Esophagus muscularis mucosa (tissue), 4 donors: ENCODE measurements at regions not wholly inside any gene's neighbourhood (a gene's known extent, or its start where the extent isn't known, plus 50 kb on each side); places are given as distances from the start of the nearest gene placed in this dataset.

Experiments
- DNase-seq: peaks from one replicate; pipeline ENCODE4 v3.0.0-alpha.2; 2017; ENCODE audit errors: extremely low spot score
- H3K27ac ChIP-seq, 4 donors: fragments of 200-600 bp; sonication (generic); replicated peaks in 1 of 4; 1 replicate in 3 of 4; 2 replicates in 1 of 4; pipeline ENCODE4 v1.5.1; 2016 to 2019; ENCODE audit warnings: mild to moderate bottlenecking in 1 of 4
- H3K27me3 ChIP-seq, 4 donors: fragments of 200-600 bp; sonication (generic); one replicate each; pipeline versions ENCODE4 v1.5.1 to v1.6.0; 2016 to 2019
- H3K36me3 ChIP-seq, 4 donors: fragments of 200-600 bp; sonication (generic); one replicate each; pipeline ENCODE4 v1.5.1; 2016 to 2019
- H3K4me1 ChIP-seq, 4 donors: fragments of 200-600 bp; sonication (generic); one replicate each; pipeline ENCODE4 v1.5.1; 2016 to 2019
- H3K4me3 ChIP-seq, 4 donors: fragments of 200-600 bp; sonication (generic); 1 replicate in 2 of 4; 2 replicates in 2 of 4; pipeline ENCODE4 v1.5.1; 2016 to 2019; ENCODE audit warnings: mild to moderate bottlenecking in 4 of 4, moderate library complexity in 1 of 4
- H3K9me3 ChIP-seq, 4 donors: fragments of 200-600 bp; sonication (generic); 1 replicate in 3 of 4; 2 replicates in 1 of 4; pipeline ENCODE4 v1.5.1; 2016 to 2019
- CTCF ChIP-seq, 3 experiments: fragments of 200-600 bp in 2 of 3; fragments of 450-650 bp in 1 of 3; sonication (generic) in 2 of 3; IDR thresholded peaks; one replicate each; pipeline ENCODE4 v1.5.1; 2017 to 2019; ENCODE audit warnings: antibody characterized with exemption in 3 of 3, mild to moderate bottlenecking in 2 of 3, moderate library complexity in 1 of 3
- EP300 ChIP-seq: sonication (generic); formaldehyde crosslinking; IDR thresholded peaks from one replicate; pipeline ENCODE4 v1.6.1; 2017; ENCODE audit warnings: antibody characterized with exemption
- POLR2A ChIP-seq: fragments of 450-650 bp; IDR thresholded peaks from one replicate; pipeline ENCODE4 v1.6.1; 2017; ENCODE audit warnings: antibody characterized with exemption, moderate library complexity, mild to moderate bottlenecking, low read depth
- POLR2AphosphoS5 ChIP-seq, 2 donors: sonication (generic); formaldehyde crosslinking; IDR thresholded peaks; one replicate each; pipeline ENCODE4 v1.6.1; 2017; ENCODE audit warnings: antibody characterized with exemption in 2 of 2
- WGBS: methylation state at CpG from one replicate; pipeline ENCODE4 v1.1.5; 2018; 5-methylcytosine and 5-hydroxymethylcytosine counted together
- intact Hi-C: fragments of 100-400 bp; cut with DNase I; formaldehyde crosslinking; loops from one replicate; pipeline ENCODE4 v1.15.1; 2023

- DNase-seq = no peak
- Histone ChIP-seq H3K4me1 (no peaks in the 10 kb centered on the region), H3K36me3 (no peaks in the 10 kb centered on the region), H3K27ac (no peak overlapping the region), H3K9me3 (no peaks in the 10 kb centered on the region), H3K27me3 (peaks cover 0 to 6% (median 0%) of the 10 kb centered on the region in 4 donors), H3K4me3 (no peak overlapping the region)
- intact Hi-C loops = no loop called here
- TF ChIP-seq POLR2AphosphoS5 (IDR thresholded peaks at IDR 0.05) (no peak), POLR2A (no peak), CTCF (IDR thresholded peaks at IDR 0.05) (no peak), EP300 (no peak)
- 97% methylated on average over 4 of the region's 4 CpGs for WGBS
Measured at GRCh38 chr2:122216901-122217300, 461.4 kb downstream of the TSN start.

GRCh38 chr2:122218596-122218995 lies 463.1 kb downstream of the TSN start:
- no peak overlapping the region for H3K4me3 ChIP-seq
- intact Hi-C loops = no loop called here
- no peaks in the 10 kb centered on the region for H3K36me3 ChIP-seq
- no peaks in the 10 kb centered on the region for H3K9me3 ChIP-seq
- no peak for DNase-seq
- no peak for TF ChIP-seq CTCF (IDR thresholded peaks at IDR 0.05)
- TF ChIP-seq POLR2A = no peak
- TF ChIP-seq POLR2AphosphoS5 (IDR thresholded peaks at IDR 0.05) = no peak
- no peak for TF ChIP-seq EP300
- WGBS = 73% methylated on average over 8 of the region's 8 CpGs
- H3K27ac ChIP-seq = no peak overlapping the region
- H3K27me3 ChIP-seq = peaks cover 0 to 7% (median 0%) of the 10 kb centered on the region in 4 donors
- no peaks in the 10 kb centered on the region for H3K4me1 ChIP-seq

DNA sequence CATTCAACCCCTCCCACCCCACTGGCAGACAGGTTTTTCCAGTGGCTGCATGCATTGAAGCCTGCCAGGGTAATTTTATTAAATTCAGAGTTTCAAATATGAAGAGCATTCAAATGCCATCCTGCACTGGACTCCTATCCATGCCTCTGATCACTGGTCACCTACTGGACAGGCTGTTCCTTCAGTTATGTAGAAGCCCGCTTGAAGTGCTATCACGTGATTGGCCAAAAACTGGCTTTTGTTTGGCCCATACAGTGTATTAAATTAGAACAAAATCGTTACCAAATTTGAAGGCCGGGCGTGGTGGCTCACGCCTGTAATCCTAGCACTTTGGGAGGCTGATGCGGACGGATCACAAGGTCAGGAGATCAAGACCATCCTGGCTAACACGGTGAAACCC lies 464.1 kb downstream of the TSN start:
- H3K4me1 ChIP-seq = no peaks in the 10 kb centered on the region
- intact Hi-C loops = no loop called here
- no peak overlapping the region for H3K4me3 ChIP-seq
- no peaks in the 10 kb centered on the region for H3K9me3 ChIP-seq
- DNase-seq = no peak
- H3K27ac ChIP-seq = no peak overlapping the region
- 95% methylated on average over 9 of the region's 9 CpGs for WGBS
- TF ChIP-seq POLR2A = no peak
- TF ChIP-seq EP300 = no peak
- no peak for TF ChIP-seq POLR2AphosphoS5 (IDR thresholded peaks at IDR 0.05)
- TF ChIP-seq CTCF (IDR thresholded peaks at IDR 0.05) = no peak
- H3K36me3 ChIP-seq = no peaks in the 10 kb centered on the region
- H3K27me3 ChIP-seq = peaks cover 0 to 10% (median 0%) of the 10 kb centered on the region in 4 donors

GRCh38 chr2:122221665-122222064 lies 466.2 kb downstream of the TSN start:
- Histone ChIP-seq H3K9me3 (no peaks in the 10 kb centered on the region), H3K4me3 (no peak overlapping the region), H3K27me3 (peaks cover 0 to 10% (median 0%) of the 10 kb centered on the region in 4 donors), H3K4me1 (no peaks in the 10 kb centered on the region), H3K36me3 (no peaks in the 10 kb centered on the region), H3K27ac (no peak overlapping the region)
- WGBS = 97% methylated on average over 3 of the region's 3 CpGs
- no peak for TF ChIP-seq POLR2AphosphoS5 (IDR thresholded peaks at IDR 0.05)
- no peak for TF ChIP-seq POLR2A
- TF ChIP-seq CTCF (IDR thresholded peaks at IDR 0.05) = no peak
- TF ChIP-seq EP300 = no peak
- DNase-seq = no peak
- intact Hi-C loops = no loop called here

DNA sequence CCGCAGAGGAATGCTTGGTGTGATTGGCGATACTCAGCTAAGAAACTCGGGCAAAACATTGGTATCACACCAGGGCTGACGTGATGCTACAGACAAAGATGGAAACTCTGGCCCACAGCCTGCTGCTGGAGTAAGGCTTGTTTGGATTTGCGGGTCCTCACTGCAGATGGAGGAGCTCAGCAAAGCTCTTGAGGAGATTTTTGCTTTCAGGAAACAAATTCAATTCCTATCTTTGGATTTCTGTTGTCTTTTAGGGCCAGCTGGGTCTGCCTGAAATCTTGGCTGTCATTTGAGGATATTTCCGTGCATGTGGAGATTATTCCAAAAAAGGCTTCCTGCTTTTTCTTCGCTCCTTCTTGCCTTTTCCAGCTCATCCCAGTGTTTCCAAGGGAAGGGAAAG lies 475.8 kb downstream of the TSN start:
- H3K4me3 ChIP-seq = no peak overlapping the region
- H3K9me3 ChIP-seq = no peaks in the 10 kb centered on the region
- no peaks in the 10 kb centered on the region for H3K4me1 ChIP-seq
- TF ChIP-seq POLR2A (no peak), POLR2AphosphoS5 (IDR thresholded peaks at IDR 0.05) (no peak), CTCF (IDR thresholded peaks at IDR 0.05) (no peak), EP300 (no peak)
- no peak for DNase-seq
- intact Hi-C loops = no loop called here
- 88% methylated on average over 7 of the region's 7 CpGs for WGBS
- no peaks in the 10 kb centered on the region for H3K36me3 ChIP-seq
- no peak overlapping the region for H3K27ac ChIP-seq
- H3K27me3 ChIP-seq = no peaks in the 10 kb centered on the region
